Fibroblast of skin of abdomen (primary cell): ENCODE measurements at regions not wholly inside any gene's neighbourhood (a gene's known extent, or its start where the extent isn't known, plus 50 kb on each side); places are given as distances from the start of the nearest gene placed in this dataset.

Experiments
- DNase-seq: peaks from one replicate; pipeline ENCODE4 v3.0.0-alpha.2; 2013

GRCh38 chr7:8937204-8937603, 503.8 kb downstream of the NXPH1 start:
- DNase-seq: no peak

- DNase-seq: no peak
Measured at GRCh38 chr7:8938044-8938805, 504.8 kb downstream of the NXPH1 start.

GRCh38 chr7:8939446-8939845, 506.0 kb downstream of the NXPH1 start:
- no peak for DNase-seq

GRCh38 chr7:8963722-8964121, 530.3 kb downstream of the NXPH1 start:
- no peak for DNase-seq

- DNase-seq: no peak
Measured at GRCh38 chr7:8965177-8965576, 531.8 kb downstream of the NXPH1 start.

- DNase-seq: no peak
Measured at GRCh38 chr7:8973601-8974000, 540.2 kb downstream of the NXPH1 start.

- DNase-seq: no peak
Measured at GRCh38 chr7:8975681-8976080, 542.3 kb downstream of the NXPH1 start.

GRCh38 chr7:8982338-8982992, 549.1 kb downstream of the NXPH1 start:
- DNase-seq: no peak

GRCh38 chr7:8985255-8985654, 551.8 kb downstream of the NXPH1 start:
- no peak for DNase-seq

- DNase-seq: no peak
Measured at GRCh38 chr7:8988267-8988666, 554.9 kb downstream of the NXPH1 start.

GRCh38 chr7:8991159-8991558, 557.8 kb downstream of the NXPH1 start:
- DNase-seq: no peak

GRCh38 chr7:8998762-8999161, 565.4 kb downstream of the NXPH1 start:
- DNase-seq: no peak

GRCh38 chr7:9013940-9014339, 580.5 kb downstream of the NXPH1 start:
- no peak for DNase-seq

- DNase-seq: no peak
Measured at GRCh38 chr7:9017286-9017685, 583.9 kb downstream of the NXPH1 start.

GRCh38 chr7:9022456-9022855, 589.0 kb downstream of the NXPH1 start:
- DNase-seq: no peak

GRCh38 chr7:9023675-9024294, 590.4 kb downstream of the NXPH1 start:
- DNase-seq: no peak

GRCh38 chr7:9026121-9026520, 592.7 kb downstream of the NXPH1 start:
- no peak for DNase-seq

- DNase-seq: no peak
Measured at GRCh38 chr7:9028012-9028411, 594.6 kb downstream of the NXPH1 start.

- no peak for DNase-seq
Measured at GRCh38 chr7:9029681-9030530, 596.5 kb downstream of the NXPH1 start.

- DNase-seq: no peak
Measured at GRCh38 chr7:9030976-9031375, 597.6 kb downstream of the NXPH1 start.

GRCh38 chr7:9031386-9031785, 598.0 kb downstream of the NXPH1 start:
- DNase-seq: no peak

- DNase-seq: no peak
Measured at GRCh38 chr7:9036080-9036479, 602.7 kb downstream of the NXPH1 start.

GRCh38 chr7:9071160-9071762, 637.9 kb downstream of the NXPH1 start:
- no peak for DNase-seq
